Ishikawa (cell line): ENCODE measurements at regions not wholly inside any gene's neighbourhood (a gene's known extent, or its start where the extent isn't known, plus 50 kb on each side); places are given as distances from the start of the nearest gene placed in this dataset.

ENCODE experiments used
- CEBPB ChIP-seq: IDR thresholded peaks from 2 replicates; pipeline ENCODE4 v1.6.1; 2012
- CREB1 ChIP-seq: IDR thresholded peaks from 2 replicates; pipeline ENCODE4 v1.6.1; 2012; ENCODE audit warnings: low read depth
- EGR1 ChIP-seq: IDR thresholded peaks from 2 replicates; pipeline ENCODE4 v1.6.1; 2012
- EP300 ChIP-seq: IDR thresholded peaks from 2 replicates; pipeline ENCODE4 v1.6.1; 2012; ENCODE audit warnings: borderline replicate concordance
- MAX ChIP-seq: IDR thresholded peaks from 2 replicates; pipeline ENCODE4 v1.6.1; 2012
- NFIC ChIP-seq: IDR thresholded peaks from 2 replicates; pipeline ENCODE4 v1.6.1; 2012
- RAD21 ChIP-seq: IDR thresholded peaks from 2 replicates; pipeline ENCODE4 v1.6.1; 2012; ENCODE audit warnings: low read depth
- TAF1 ChIP-seq: IDR thresholded peaks from 2 replicates; pipeline ENCODE4 v1.6.1; 2012; ENCODE audit warnings: low read depth, mild to moderate bottlenecking
- TCF12 ChIP-seq: IDR thresholded peaks from 2 replicates; pipeline ENCODE4 v1.6.1; 2012; ENCODE audit warnings: low read depth
- TEAD4 ChIP-seq: IDR thresholded peaks from 2 replicates; pipeline ENCODE4 v1.6.1; 2012
- YY1 ChIP-seq: IDR thresholded peaks from 2 replicates; pipeline ENCODE4 v1.6.1; 2012; ENCODE audit warnings: low read depth
- TF ChIP-seq, protein P1 (sequence below): IDR thresholded peaks from 2 replicates; pipeline ENCODE4 v1.6.1; 2012; ENCODE audit warnings: low read depth, mild to moderate bottlenecking

GRCh38 chr2:101549371-101549770, 74.5 kb upstream of the RFX8 start:
- no peak for TF ChIP-seq YY1
- TF ChIP-seq TAF1, result no peak
- TF ChIP-seq EP300, result no peak
- TF ChIP-seq TCF12, result no peak
- no peak for TF ChIP-seq CREB1
- no peak for TF ChIP-seq CEBPB
- no peak for TF ChIP-seq EGR1
- no peak for TF ChIP-seq NFIC
- TF ChIP-seq RAD21, result no peak
- no peak for TF ChIP-seq TEAD4
- no peak for TF ChIP-seq MAX
- TF ChIP-seq, protein P1, sequence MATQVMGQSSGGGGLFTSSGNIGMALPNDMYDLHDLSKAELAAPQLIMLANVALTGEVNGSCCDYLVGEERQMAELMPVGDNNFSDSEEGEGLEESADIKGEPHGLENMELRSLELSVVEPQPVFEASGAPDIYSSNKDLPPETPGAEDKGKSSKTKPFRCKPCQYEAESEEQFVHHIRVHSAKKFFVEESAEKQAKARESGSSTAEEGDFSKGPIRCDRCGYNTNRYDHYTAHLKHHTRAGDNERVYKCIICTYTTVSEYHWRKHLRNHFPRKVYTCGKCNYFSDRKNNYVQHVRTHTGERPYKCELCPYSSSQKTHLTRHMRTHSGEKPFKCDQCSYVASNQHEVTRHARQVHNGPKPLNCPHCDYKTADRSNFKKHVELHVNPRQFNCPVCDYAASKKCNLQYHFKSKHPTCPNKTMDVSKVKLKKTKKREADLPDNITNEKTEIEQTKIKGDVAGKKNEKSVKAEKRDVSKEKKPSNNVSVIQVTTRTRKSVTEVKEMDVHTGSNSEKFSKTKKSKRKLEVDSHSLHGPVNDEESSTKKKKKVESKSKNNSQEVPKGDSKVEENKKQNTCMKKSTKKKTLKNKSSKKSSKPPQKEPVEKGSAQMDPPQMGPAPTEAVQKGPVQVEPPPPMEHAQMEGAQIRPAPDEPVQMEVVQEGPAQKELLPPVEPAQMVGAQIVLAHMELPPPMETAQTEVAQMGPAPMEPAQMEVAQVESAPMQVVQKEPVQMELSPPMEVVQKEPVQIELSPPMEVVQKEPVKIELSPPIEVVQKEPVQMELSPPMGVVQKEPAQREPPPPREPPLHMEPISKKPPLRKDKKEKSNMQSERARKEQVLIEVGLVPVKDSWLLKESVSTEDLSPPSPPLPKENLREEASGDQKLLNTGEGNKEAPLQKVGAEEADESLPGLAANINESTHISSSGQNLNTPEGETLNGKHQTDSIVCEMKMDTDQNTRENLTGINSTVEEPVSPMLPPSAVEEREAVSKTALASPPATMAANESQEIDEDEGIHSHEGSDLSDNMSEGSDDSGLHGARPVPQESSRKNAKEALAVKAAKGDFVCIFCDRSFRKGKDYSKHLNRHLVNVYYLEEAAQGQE, result no peak
